Transverse colon (tissue), 4 donors: ENCODE measurements at regions not wholly inside any gene's neighbourhood (a gene's known extent, or its start where the extent isn't known, plus 50 kb on each side); places are given as distances from the start of the nearest gene placed in this dataset.

Experiments
- DNase-seq: peaks from one replicate; pipeline ENCODE4 v3.0.0-alpha.2; 2019
- H3K27ac ChIP-seq, 4 donors: fragments of 200-600 bp; sonication (generic); 2 replicates each; pipeline ENCODE4 v1.5.1; 2016 to 2018; ENCODE audit warnings: inconsistent platforms in 4 of 4
- H3K27me3 ChIP-seq: fragments of 200-600 bp; sonication (generic); 2 replicates; pipeline ENCODE4 v1.5.1; 2017; ENCODE audit warnings: inconsistent platforms
- H3K36me3 ChIP-seq, 4 donors: fragments of 200-600 bp; sonication (generic); 2 replicates each; pipeline ENCODE4 v1.5.1; 2017 to 2019; ENCODE audit warnings: inconsistent platforms in 4 of 4
- H3K4me1 ChIP-seq, 4 donors: fragments of 200-600 bp; sonication (generic); 2 replicates each; pipeline ENCODE4 v1.5.1; 2017 to 2020; ENCODE audit warnings: inconsistent platforms in 4 of 4
- H3K4me3 ChIP-seq, 4 donors: fragments of 200-600 bp; sonication (generic); 1 replicate in 1 of 4; 2 replicates in 3 of 4; pipeline versions ENCODE4 v1.5.1 to v1.6.1; 2017 to 2019; ENCODE audit warnings: inconsistent platforms in 4 of 4
- H3K9me3 ChIP-seq, 2 donors: fragments of 200-600 bp; sonication (generic); 2 replicates each; pipeline ENCODE4 v1.5.1; 2017 to 2019; ENCODE audit warnings: inconsistent platforms in 2 of 2
- CTCF ChIP-seq, 5 experiments: fragments of 200-600 bp in 3 of 5; fragments of 450-650 bp in 2 of 5; sonication (generic) in 3 of 5; IDR thresholded peaks; 1 replicate in 2 of 5; 2 replicates in 3 of 5; pipeline ENCODE4 v1.5.1; 2016 to 2017; ENCODE audit warnings: antibody characterized with exemption in 5 of 5, inconsistent platforms in 3 of 5, mild to moderate bottlenecking in 2 of 5, moderate library complexity in 1 of 5
- EP300 ChIP-seq: sonication (generic); formaldehyde crosslinking; IDR thresholded peaks from one replicate; pipeline ENCODE4 v1.6.1; 2017; ENCODE audit warnings: antibody characterized with exemption, low read depth
- POLR2A ChIP-seq: fragments of 450-650 bp; IDR thresholded peaks from one replicate; pipeline ENCODE4 v1.6.1; 2016; ENCODE audit warnings: antibody characterized with exemption, mild to moderate bottlenecking, moderate library complexity
- POLR2AphosphoS5 ChIP-seq, 3 donors: sonication (generic); formaldehyde crosslinking; IDR thresholded peaks; one replicate each; pipeline ENCODE4 v1.6.1; 2016; ENCODE audit warnings: antibody characterized with exemption in 3 of 3
- WGBS, 2 donors: methylation state at CpG; one replicate each; pipeline ENCODE4 v1.1.5; 2018; ENCODE audit warnings: low coverage in 1 of 2; 5-methylcytosine and 5-hydroxymethylcytosine counted together
- in situ Hi-C, 4 donors: fragments of 200-750 bp; cut with MboI; loops; one replicate each; pipeline versions ENCODE4 v1.15.0 to v1.15.1; 2017; ENCODE audit warnings: low sequenced_read_pairs in 3 of 4, low pct_ligation_motif_present in 1 of 4, low pct_unique_long_range_greater_than_20kb in 1 of 4
- intact Hi-C: fragments of 100-400 bp; cut with DNase I; formaldehyde crosslinking; loops from one replicate; pipeline ENCODE4 v1.15.1; 2023; ENCODE audit warnings: low total_unique reads

DNA sequence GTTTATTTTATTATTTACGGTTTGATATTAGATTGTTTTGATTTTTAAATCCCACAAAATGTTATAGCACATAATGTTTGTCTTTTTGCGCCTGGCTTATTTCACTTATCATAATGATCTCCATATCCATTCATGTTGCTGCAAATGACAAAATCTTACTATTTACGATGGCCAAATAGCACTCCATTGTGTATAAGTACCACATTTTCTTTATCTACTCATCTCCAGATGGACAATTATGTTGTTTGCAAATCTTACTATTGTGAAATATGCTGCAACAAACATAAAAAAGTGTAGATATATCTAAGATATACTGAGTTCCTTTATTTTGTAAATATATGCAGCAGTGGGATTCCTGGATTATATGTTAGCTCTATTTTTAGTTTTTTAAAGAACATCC, 1568.3 kb downstream of the AMY1C start:
- no peaks in the 10 kb centered on the region for H3K36me3 ChIP-seq
- H3K4me3 ChIP-seq = no peak overlapping the region
- H3K27me3 ChIP-seq = no peaks in the 10 kb centered on the region
- no peaks in the 10 kb centered on the region for H3K4me1 ChIP-seq
- TF ChIP-seq POLR2AphosphoS5 (IDR thresholded peaks at IDR 0.05) (no peak), CTCF (IDR thresholded peaks at IDR 0.05) (no peak), EP300 (no peak), POLR2A (no peak)
- H3K27ac ChIP-seq = no peak overlapping the region
- WGBS, 2 donors = 69 to 73% methylated on average over 3 of the region's 3 CpGs
- in situ Hi-C loops = no loop called here
- no peak for DNase-seq
- intact Hi-C loops = no loop called here
- H3K9me3 ChIP-seq = no peaks in the 10 kb centered on the region

DNA sequence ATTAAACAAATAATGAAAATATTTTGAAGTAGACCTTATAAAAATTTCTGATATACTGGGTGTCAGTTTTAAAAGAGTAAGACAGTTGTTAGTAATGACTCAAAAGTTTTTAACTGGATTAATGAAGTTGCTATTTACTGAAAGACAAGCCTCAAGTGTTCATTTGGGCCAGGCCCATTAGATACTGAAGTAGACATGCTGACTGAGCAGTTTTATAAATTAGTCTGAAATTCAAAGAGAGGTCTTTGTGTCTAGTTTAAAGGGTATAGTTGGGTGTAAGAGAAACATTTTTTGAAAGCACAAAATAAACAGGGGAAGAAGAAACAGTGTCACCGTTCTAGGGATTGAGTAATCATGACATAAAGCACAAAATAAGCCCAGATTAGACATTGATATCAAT, 1577.2 kb downstream of the AMY1C start:
- H3K36me3 ChIP-seq = no peaks in the 10 kb centered on the region
- 8 to 47% methylated on average over 1 of the region's 1 CpG for WGBS, 2 donors
- H3K9me3 ChIP-seq = no peaks in the 10 kb centered on the region
- H3K4me3 ChIP-seq = no peak overlapping the region
- TF ChIP-seq CTCF (IDR thresholded peaks at IDR 0.05) (no peak), EP300 (no peak), POLR2A (no peak), POLR2AphosphoS5 (IDR thresholded peaks at IDR 0.05) (no peak)
- no peaks in the 10 kb centered on the region for H3K27me3 ChIP-seq
- no peaks in the 10 kb centered on the region for H3K4me1 ChIP-seq
- DNase-seq = no peak
- in situ Hi-C loops = no loop called here
- no peak overlapping the region for H3K27ac ChIP-seq
- intact Hi-C loops = no loop called here

DNA sequence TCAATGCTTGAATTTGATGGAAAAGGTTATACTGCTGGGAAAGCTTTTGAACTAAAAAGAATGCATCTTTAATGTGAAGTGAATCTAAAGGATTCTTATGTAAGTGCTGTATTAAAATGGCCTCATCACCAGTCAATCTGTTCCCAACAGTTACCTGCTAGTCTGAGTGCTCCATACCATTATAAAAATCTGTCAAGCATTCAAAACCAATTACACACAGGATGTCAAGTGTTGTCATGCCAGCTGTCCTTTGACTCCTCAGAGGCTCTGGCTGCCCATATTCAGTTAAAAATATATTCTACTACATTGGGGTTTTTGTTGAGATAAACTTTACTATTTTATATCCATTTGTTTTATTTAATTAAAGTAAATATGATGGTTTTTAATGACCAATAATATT, 1587.7 kb downstream of the AMY1C start:
- intact Hi-C loops = no loop called here
- TF ChIP-seq POLR2A (no peak), POLR2AphosphoS5 (IDR thresholded peaks at IDR 0.05) (no peak), CTCF (IDR thresholded peaks at IDR 0.05) (no peak), EP300 (no peak)
- Histone ChIP-seq H3K27me3 (no peaks in the 10 kb centered on the region), H3K4me3 (no peak overlapping the region), H3K36me3 (no peaks in the 10 kb centered on the region), H3K4me1 (no peaks in the 10 kb centered on the region), H3K27ac (no peak overlapping the region), H3K9me3 (no peaks in the 10 kb centered on the region)
- DNase-seq = no peak
- in situ Hi-C loops = no loop called here

DNA sequence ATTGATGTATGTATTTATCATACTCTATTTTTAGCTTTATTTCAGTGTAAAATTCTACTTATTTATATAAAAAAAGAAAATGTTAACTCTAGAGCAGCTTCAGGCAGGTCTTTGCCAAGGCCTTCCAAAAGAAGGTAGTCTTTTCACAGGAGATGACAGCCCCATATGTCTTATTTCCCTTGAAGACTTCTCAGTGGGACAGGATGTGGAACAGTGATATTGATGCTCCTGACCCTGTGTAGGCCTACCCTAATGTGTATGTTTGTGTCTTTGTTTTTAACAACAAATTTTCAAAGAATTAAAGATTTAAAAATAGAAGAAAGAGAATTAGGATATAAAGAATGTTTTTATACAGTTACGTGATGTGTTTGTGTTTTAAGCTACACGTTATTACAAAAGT, 1593.6 kb downstream of the AMY1C start:
- H3K4me3 ChIP-seq = no peak overlapping the region
- intact Hi-C loops (no loop called here), in situ Hi-C loops (no loop called here)
- no peaks in the 10 kb centered on the region for H3K27me3 ChIP-seq
- H3K4me1 ChIP-seq = no peaks in the 10 kb centered on the region
- 81 to 88% methylated on average over 2 of the region's 2 CpGs for WGBS, 2 donors
- TF ChIP-seq POLR2AphosphoS5 (IDR thresholded peaks at IDR 0.05) (no peak), EP300 (no peak), POLR2A (no peak), CTCF (IDR thresholded peaks at IDR 0.05) (no peak)
- H3K27ac ChIP-seq = no peak overlapping the region
- no peaks in the 10 kb centered on the region for H3K9me3 ChIP-seq
- no peaks in the 10 kb centered on the region for H3K36me3 ChIP-seq
- DNase-seq = no peak
